HEK293 (cell line): ENCODE measurements at regions not wholly inside any gene's neighbourhood (a gene's known extent, or its start where the extent isn't known, plus 50 kb on each side); places are given as distances from the start of the nearest gene placed in this dataset.

Source experiments
- CTCF ChIA-PET: fragments of 350-600 bp; formaldehyde crosslinking; extraction: SDS; loops from one replicate; lab custom pipeline; 2021; ENCODE audit warnings: antibody characterized with exemption; lab: Yijun Ruan, JAX
- POLR2A ChIA-PET: fragments of 300-600 bp; formaldehyde crosslinking; extraction: SDS; loops from one replicate; lab custom pipeline; 2020; ENCODE audit warnings: antibody characterized with exemption, inconsistent platforms; lab: Yijun Ruan, JAX
- H3K27ac ChIP-seq: fragments of 200-500 bp; sonication (Bioruptor generic); 2 replicates; pipeline ENCODE4 v1.5.1; 2014; ENCODE audit warnings: low read depth, low read length, control low read depth, inconsistent platforms; ENCODE audit errors: extremely low read depth
- H3K36me3 ChIP-seq, 2 experiments: fragments of 200-500 bp in 1 of 2; sonication (Bioruptor generic) in 1 of 2; 1 replicate in 1 of 2; 2 replicates in 1 of 2; pipeline ENCODE4 v1.5.1; 2014 to 2017; ENCODE audit warnings: inconsistent platforms in 2 of 2, low read length in 2 of 2; ENCODE audit not compliant: control insufficient read depth in 2 of 2, insufficient read depth in 1 of 2
- H3K4me1 ChIP-seq: fragments of 200-500 bp; sonication (Bioruptor generic); 2 replicates; pipeline ENCODE4 v1.5.1; 2014; ENCODE audit warnings: mild to moderate bottlenecking, low read length, inconsistent platforms; ENCODE audit not compliant: control insufficient read depth, insufficient read depth
- H3K4me3 ChIP-seq: 2 replicates; pipeline ENCODE4 v1.5.1; 2011; ENCODE audit warnings: low read depth, mild to moderate bottlenecking, control low read depth, low read length, moderate library complexity
- H3K9me3 ChIP-seq: fragments of 200-500 bp; sonication (Bioruptor generic); 2 replicates; pipeline ENCODE4 v1.5.1; 2014; ENCODE audit warnings: low read depth, low read length, inconsistent platforms; ENCODE audit not compliant: control insufficient read depth, insufficient read depth
- REPIN1 ChIP-seq: fragments of 450-650 bp; formaldehyde crosslinking; IDR thresholded peaks from 2 replicates; pipeline ENCODE4 v1.5.1; 2017; ENCODE audit warnings: missing biosample characterization, missing genetic modification characterization, low read depth
- YY1 ChIP-seq: fragments of 450-650 bp; formaldehyde crosslinking; IDR thresholded peaks from 2 replicates; pipeline ENCODE4 v1.5.1; 2018; ENCODE audit warnings: missing biosample characterization, missing genetic modification characterization
- ZBTB21 ChIP-seq: fragments of 450-650 bp; formaldehyde crosslinking; IDR thresholded peaks from 2 replicates; pipeline ENCODE4 v1.5.1; 2017; ENCODE audit warnings: missing biosample characterization, missing genetic modification characterization
- ZFP37 ChIP-seq: fragments of 450-650 bp; formaldehyde crosslinking; IDR thresholded peaks from 2 replicates; pipeline ENCODE4 v1.5.1; 2016; ENCODE audit warnings: missing biosample characterization, missing genetic modification characterization
- ZFP69B ChIP-seq: fragments of 450-650 bp; formaldehyde crosslinking; IDR thresholded peaks from 2 replicates; pipeline ENCODE4 v1.5.1; 2016; ENCODE audit warnings: missing biosample characterization, missing genetic modification characterization
- ZNF112 ChIP-seq: fragments of 450-650 bp; formaldehyde crosslinking; IDR thresholded peaks from 2 replicates; pipeline ENCODE4 v1.5.0; 2017; ENCODE audit warnings: missing biosample characterization, missing genetic modification characterization
- ZNF121 ChIP-seq: fragments of 450-650 bp; formaldehyde crosslinking; IDR thresholded peaks from 2 replicates; pipeline ENCODE4 v1.5.1; 2016; ENCODE audit warnings: missing biosample characterization, missing genetic modification characterization
- ZNF133 ChIP-seq: fragments of 450-650 bp; formaldehyde crosslinking; IDR thresholded peaks from 2 replicates; pipeline ENCODE4 v1.5.1; 2016; ENCODE audit warnings: missing biosample characterization, missing genetic modification characterization
- ZNF155 ChIP-seq: fragments of 450-650 bp; formaldehyde crosslinking; IDR thresholded peaks from 2 replicates; pipeline ENCODE4 v1.5.1; 2016; ENCODE audit warnings: missing biosample characterization, missing genetic modification characterization
- ZNF169 ChIP-seq: fragments of 450-650 bp; formaldehyde crosslinking; IDR thresholded peaks from 2 replicates; pipeline ENCODE4 v1.5.1; 2016; ENCODE audit warnings: missing biosample characterization, missing genetic modification characterization
- ZNF174 ChIP-seq: fragments of 450-650 bp; formaldehyde crosslinking; IDR thresholded peaks from 2 replicates; pipeline ENCODE4 v1.5.0; 2017; ENCODE audit warnings: missing biosample characterization, mild to moderate bottlenecking, missing genetic modification characterization
- ZNF239 ChIP-seq: fragments of 450-650 bp; formaldehyde crosslinking; IDR thresholded peaks from 2 replicates; pipeline ENCODE4 v1.5.1; 2016; ENCODE audit warnings: missing biosample characterization, missing genetic modification characterization
- ZNF266 ChIP-seq: fragments of 450-650 bp; formaldehyde crosslinking; IDR thresholded peaks from 2 replicates; pipeline ENCODE4 v1.5.1; 2016; ENCODE audit warnings: missing biosample characterization, missing genetic modification characterization, low read depth
- ZNF426 ChIP-seq: fragments of 450-650 bp; formaldehyde crosslinking; IDR thresholded peaks from 2 replicates; pipeline ENCODE4 v1.5.1; 2017; ENCODE audit warnings: missing biosample characterization, missing genetic modification characterization, mild to moderate bottlenecking, inconsistent platforms, moderate library complexity
- ZNF548 ChIP-seq: fragments of 450-650 bp; formaldehyde crosslinking; IDR thresholded peaks from 2 replicates; pipeline ENCODE4 v1.5.1; 2016; ENCODE audit warnings: missing biosample characterization, missing genetic modification characterization
- ZNF558 ChIP-seq: fragments of 450-650 bp; formaldehyde crosslinking; IDR thresholded peaks from 2 replicates; pipeline ENCODE4 v1.5.1; 2016; ENCODE audit warnings: missing biosample characterization, missing genetic modification characterization
- ZNF585B ChIP-seq: fragments of 450-650 bp; formaldehyde crosslinking; IDR thresholded peaks from 2 replicates; pipeline ENCODE4 v1.5.1; 2016; ENCODE audit warnings: missing biosample characterization, missing genetic modification characterization
- ZNF600 ChIP-seq: fragments of 450-650 bp; formaldehyde crosslinking; IDR thresholded peaks from 2 replicates; pipeline ENCODE4 v1.5.1; 2016; ENCODE audit warnings: missing biosample characterization, missing genetic modification characterization
- ZNF629 ChIP-seq: fragments of 450-650 bp; formaldehyde crosslinking; IDR thresholded peaks from 2 replicates; pipeline ENCODE4 v1.5.1; 2017; ENCODE audit warnings: missing biosample characterization, missing genetic modification characterization
- ZNF791 ChIP-seq: fragments of 450-650 bp; formaldehyde crosslinking; IDR thresholded peaks from 2 replicates; pipeline ENCODE4 v1.5.1; 2016; ENCODE audit warnings: missing biosample characterization, missing genetic modification characterization
- ZNF792 ChIP-seq: fragments of 450-650 bp; formaldehyde crosslinking; IDR thresholded peaks from 2 replicates; pipeline ENCODE4 v1.5.1; 2016; ENCODE audit warnings: missing biosample characterization, missing genetic modification characterization
- ZSCAN16 ChIP-seq: fragments of 450-650 bp; formaldehyde crosslinking; IDR thresholded peaks from 2 replicates; pipeline ENCODE4 v1.5.1; 2016; ENCODE audit warnings: missing biosample characterization, missing genetic modification characterization
- TF ChIP-seq, protein P1 (sequence below): fragments of 450-650 bp; formaldehyde crosslinking; IDR thresholded peaks from 2 replicates; pipeline ENCODE4 v1.5.0; 2017; ENCODE audit warnings: missing biosample characterization, missing genetic modification characterization, borderline replicate concordance
- TF ChIP-seq, protein P2 (sequence below): fragments of 450-650 bp; formaldehyde crosslinking; IDR thresholded peaks from 2 replicates; pipeline ENCODE4 v1.5.1; 2016; ENCODE audit warnings: missing biosample characterization, missing genetic modification characterization
- TF ChIP-seq, protein P3 (sequence below): sonication (generic); formaldehyde crosslinking; IDR thresholded peaks from 2 replicates; pipeline ENCODE4 v1.8.1; 2022; ENCODE audit warnings: mild to moderate bottlenecking, moderate library complexity, missing genetic modification reagents
- TF ChIP-seq, protein P4 (sequence below): fragments of 450-650 bp; formaldehyde crosslinking; IDR thresholded peaks from 2 replicates; pipeline ENCODE4 v1.5.1; 2017; ENCODE audit warnings: missing biosample characterization, missing genetic modification characterization

DNA sequence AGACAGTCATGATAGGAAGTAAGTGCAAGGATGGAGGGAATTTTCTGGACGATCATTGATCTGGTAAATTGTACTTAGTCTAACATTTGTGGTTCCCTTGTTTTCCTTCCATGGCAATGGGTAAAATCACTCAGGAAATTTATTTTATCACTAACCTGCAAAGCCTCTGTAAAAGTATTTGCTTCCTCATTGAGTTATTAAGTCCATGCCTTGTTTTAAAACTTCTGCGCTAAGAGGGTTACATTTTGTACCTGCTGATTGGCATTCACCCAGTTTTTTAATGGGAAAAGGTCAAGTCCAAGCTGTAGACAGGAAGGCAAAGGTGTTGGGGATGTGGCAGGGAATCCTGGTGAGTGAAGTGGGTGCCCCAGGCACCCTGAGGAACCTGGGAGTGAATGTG, 146.2 kb upstream of the NR2F2 start (continued):
- TF ChIP-seq ZNF155 (tag by site-specific recombination): no peak

DNA sequence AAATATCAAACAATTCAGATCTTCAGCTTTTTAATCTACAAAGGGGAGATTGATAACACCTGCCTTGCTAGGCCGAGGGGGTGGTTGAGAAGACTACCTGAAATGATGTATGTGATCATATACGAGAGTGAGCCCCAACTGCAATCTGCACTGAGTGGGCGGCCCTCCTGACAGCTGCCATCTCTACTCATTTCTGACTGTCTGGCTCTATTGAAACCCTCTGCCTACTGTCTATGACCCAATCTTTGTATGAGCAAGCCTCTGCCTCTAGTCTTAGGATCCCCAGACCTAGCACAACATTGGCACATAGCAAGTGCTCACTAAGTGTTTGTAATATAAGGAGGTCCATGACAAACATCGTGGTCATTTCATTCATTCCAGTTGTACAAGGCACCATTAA, 144.4 kb upstream of the NR2F2 start:
- ChIA-PET POLR2A (no interaction called here), CTCF (interaction anchor here (0.6 kb wide), 1 partner anchor 1795 kb away, joined by 4 read pairs; no protein-coding TSS in a partner anchor)
- TF ChIP-seq ZNF629 (no peak), REPIN1 (tag by site-specific recombination) (no peak), ZNF121 (no peak), YY1 (no peak), ZNF155 (tag by site-specific recombination) (no peak), ZNF133 (tag by site-specific recombination) (no peak), ZNF792 (no peak), ZNF558 (tag by site-specific recombination) (no peak), ZNF174 (tag by site-specific recombination) (no peak), ZBTB21 (tag by site-specific recombination) (no peak), ZFP37 (tag by site-specific recombination) (no peak), ZNF426 (tag by site-specific recombination) (no peak)
- TF ChIP-seq, protein P1, sequence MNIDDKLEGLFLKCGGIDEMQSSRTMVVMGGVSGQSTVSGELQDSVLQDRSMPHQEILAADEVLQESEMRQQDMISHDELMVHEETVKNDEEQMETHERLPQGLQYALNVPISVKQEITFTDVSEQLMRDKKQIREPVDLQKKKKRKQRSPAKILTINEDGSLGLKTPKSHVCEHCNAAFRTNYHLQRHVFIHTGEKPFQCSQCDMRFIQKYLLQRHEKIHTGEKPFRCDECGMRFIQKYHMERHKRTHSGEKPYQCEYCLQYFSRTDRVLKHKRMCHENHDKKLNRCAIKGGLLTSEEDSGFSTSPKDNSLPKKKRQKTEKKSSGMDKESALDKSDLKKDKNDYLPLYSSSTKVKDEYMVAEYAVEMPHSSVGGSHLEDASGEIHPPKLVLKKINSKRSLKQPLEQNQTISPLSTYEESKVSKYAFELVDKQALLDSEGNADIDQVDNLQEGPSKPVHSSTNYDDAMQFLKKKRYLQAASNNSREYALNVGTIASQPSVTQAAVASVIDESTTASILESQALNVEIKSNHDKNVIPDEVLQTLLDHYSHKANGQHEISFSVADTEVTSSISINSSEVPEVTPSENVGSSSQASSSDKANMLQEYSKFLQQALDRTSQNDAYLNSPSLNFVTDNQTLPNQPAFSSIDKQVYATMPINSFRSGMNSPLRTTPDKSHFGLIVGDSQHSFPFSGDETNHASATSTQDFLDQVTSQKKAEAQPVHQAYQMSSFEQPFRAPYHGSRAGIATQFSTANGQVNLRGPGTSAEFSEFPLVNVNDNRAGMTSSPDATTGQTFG (tag by site-specific recombination): no peak
- TF ChIP-seq, protein P2, sequence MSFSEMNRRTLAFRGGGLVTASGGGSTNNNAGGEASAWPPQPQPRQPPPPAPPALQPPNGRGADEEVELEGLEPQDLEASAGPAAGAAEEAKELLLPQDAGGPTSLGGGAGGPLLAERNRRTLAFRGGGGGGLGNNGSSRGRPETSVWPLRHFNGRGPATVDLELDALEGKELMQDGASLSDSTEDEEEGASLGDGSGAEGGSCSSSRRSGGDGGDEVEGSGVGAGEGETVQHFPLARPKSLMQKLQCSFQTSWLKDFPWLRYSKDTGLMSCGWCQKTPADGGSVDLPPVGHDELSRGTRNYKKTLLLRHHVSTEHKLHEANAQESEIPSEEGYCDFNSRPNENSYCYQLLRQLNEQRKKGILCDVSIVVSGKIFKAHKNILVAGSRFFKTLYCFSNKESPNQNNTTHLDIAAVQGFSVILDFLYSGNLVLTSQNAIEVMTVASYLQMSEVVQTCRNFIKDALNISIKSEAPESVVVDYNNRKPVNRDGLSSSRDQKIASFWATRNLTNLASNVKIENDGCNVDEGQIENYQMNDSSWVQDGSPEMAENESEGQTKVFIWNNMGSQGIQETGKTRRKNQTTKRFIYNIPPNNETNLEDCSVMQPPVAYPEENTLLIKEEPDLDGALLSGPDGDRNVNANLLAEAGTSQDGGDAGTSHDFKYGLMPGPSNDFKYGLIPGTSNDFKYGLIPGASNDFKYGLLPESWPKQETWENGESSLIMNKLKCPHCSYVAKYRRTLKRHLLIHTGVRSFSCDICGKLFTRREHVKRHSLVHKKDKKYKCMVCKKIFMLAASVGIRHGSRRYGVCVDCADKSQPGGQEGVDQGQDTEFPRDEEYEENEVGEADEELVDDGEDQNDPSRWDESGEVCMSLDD: no peak
- TF ChIP-seq, protein P3, sequence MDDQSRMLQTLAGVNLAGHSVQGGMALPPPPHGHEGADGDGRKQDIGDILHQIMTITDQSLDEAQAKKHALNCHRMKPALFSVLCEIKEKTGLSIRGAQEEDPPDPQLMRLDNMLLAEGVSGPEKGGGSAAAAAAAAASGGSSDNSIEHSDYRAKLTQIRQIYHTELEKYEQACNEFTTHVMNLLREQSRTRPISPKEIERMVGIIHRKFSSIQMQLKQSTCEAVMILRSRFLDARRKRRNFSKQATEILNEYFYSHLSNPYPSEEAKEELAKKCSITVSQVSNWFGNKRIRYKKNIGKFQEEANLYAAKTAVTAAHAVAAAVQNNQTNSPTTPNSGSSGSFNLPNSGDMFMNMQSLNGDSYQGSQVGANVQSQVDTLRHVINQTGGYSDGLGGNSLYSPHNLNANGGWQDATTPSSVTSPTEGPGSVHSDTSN (CRISPR knock-in tag): no peak
- H3K36me3 ChIP-seq: no peaks in the 10 kb centered on the region
- no peak overlapping the region for H3K4me3 ChIP-seq
- no peaks in the 10 kb centered on the region for H3K9me3 ChIP-seq
- H3K27ac ChIP-seq: no peak overlapping the region
- no peaks in the 10 kb centered on the region for H3K4me1 ChIP-seq

DNA sequence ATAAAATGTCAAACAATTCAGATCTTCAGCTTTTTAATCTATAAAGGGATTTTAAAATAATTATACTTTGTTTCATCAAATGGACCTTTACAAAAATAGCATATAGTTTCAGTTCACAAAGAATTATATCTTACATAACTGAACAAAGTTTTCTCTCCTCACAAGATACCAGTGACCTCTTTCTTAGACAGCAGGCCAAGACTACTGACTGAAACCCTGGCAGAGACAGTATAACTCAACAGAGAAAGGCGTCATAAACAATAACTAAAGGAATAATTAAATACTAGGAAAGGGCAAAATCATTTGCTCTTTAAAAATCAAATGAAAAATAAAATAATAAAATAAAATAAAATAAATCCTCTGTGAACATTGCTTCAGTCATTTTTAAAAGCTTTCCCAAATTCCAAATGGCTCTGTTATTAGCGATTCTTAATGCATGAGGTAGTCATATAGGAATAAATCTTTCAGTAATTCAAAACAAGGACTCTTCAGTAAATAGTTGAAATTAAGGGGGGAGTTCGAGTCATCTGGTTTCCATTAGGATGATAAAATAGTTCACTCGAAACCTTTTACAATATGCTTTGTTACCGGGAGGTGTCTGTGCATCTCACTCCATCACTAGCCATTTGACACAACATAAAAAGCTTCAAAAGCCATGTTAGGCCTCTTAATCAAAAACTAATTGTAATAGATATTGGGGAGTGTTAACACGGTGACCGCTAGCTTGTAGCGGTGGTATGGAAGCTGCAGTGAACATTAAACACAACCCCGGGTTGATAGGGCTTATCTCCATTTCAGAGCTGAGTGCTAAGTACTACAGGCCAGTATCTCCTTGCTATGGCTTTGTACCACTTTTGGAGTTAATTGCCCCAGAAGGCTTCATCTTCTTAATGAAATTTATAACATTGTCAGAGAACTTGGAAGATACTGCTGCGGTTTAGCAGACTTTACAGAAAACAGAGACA, 142.9 kb upstream of the NR2F2 start:
- H3K4me1 ChIP-seq: no peaks in the 10 kb centered on the region
- CTCF ChIA-PET: no interaction called here
- H3K27ac ChIP-seq: no peak overlapping the region
- no peak overlapping the region for H3K4me3 ChIP-seq
- POLR2A ChIA-PET: no interaction called here
- no peaks in the 10 kb centered on the region for H3K9me3 ChIP-seq
- H3K36me3 ChIP-seq: no peaks in the 10 kb centered on the region; a peak in 1 of 3 replicates
- TF ChIP-seq ZSCAN16 (tag by site-specific recombination) (no peak), ZNF169 (tag by site-specific recombination) (no peak), ZNF791 (tag by site-specific recombination) (no peak), ZNF266 (no peak), ZNF239 (no peak), ZNF548 (tag by site-specific recombination) (no peak), ZNF600 (tag by site-specific recombination) (no peak), ZNF112 (tag by site-specific recombination) (no peak), ZNF585B (tag by site-specific recombination) (no peak), ZFP69B (tag by site-specific recombination) (no peak)
- TF ChIP-seq, protein P4, sequence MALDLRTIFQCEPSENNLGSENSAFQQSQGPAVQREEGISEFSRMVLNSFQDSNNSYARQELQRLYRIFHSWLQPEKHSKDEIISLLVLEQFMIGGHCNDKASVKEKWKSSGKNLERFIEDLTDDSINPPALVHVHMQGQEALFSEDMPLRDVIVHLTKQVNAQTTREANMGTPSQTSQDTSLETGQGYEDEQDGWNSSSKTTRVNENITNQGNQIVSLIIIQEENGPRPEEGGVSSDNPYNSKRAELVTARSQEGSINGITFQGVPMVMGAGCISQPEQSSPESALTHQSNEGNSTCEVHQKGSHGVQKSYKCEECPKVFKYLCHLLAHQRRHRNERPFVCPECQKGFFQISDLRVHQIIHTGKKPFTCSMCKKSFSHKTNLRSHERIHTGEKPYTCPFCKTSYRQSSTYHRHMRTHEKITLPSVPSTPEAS (tag by site-specific recombination): no peak
